HepG2 (cell line): ENCODE measurements at regions not wholly inside any gene's neighbourhood (a gene's known extent, or its start where the extent isn't known, plus 50 kb on each side); places are given as distances from the start of the nearest gene placed in this dataset.

Experiments
- ATAC-seq: fragments of 200-7000 bp; cut with Tn5 transposase; 3 replicates; pipeline ENCODE4 v1.9.1; 2020; ENCODE audit warnings: mild to moderate bottlenecking, moderate library complexity
- BruUV-seq: library from RNA; stranded (reverse); fragments of 400-500 nt; replicated peaks from 2 replicates; lab custom pipeline; 2021; lab: Mats Ljungman, UMichigan
- CTCF ChIA-PET: fragments of 300-600 bp; formaldehyde crosslinking; extraction: SDS; loops from one replicate; lab custom pipeline; 2021; ENCODE audit warnings: low total read pairs, inconsistent platforms, low intra/inter-chr PET ratio; lab: Yijun Ruan, JAX
- POLR2A ChIA-PET: fragments of 350-600 bp; sonication (Branson Sonifier 250); formaldehyde crosslinking; loops from one replicate; lab custom pipeline; 2020; ENCODE audit warnings: antibody characterized with exemption, inconsistent platforms; lab: Yijun Ruan, JAX
- DNase-seq: peaks from one replicate; pipeline ENCODE4 v3.0.0-alpha.2; 2015; ENCODE audit warnings: low spot score
- FAIRE-seq: peaks from 3 replicates; lab custom pipeline; 2011; peaks lifted over from hg19 to GRCh38; lab: Jason Lieb, UNC
- H2AFZ ChIP-seq: one replicate; pipeline ENCODE4 v1.6.1; 2011; ENCODE audit warnings: low read length, inconsistent platforms
- H3K27ac ChIP-seq: fragments of 300-600 bp; 3 replicates; pipeline ENCODE4 v1.8.0; 2011; ENCODE audit warnings: mixed run types, mild to moderate bottlenecking, mixed read lengths, low read length, inconsistent platforms; ENCODE audit not compliant: insufficient read depth; ENCODE audit errors: extremely low read length
- H3K27me3 ChIP-seq, 2 experiments: fragments of 200-600 bp in 1 of 2; 2 replicates in 1 of 2; 3 replicates in 1 of 2; pipeline versions ENCODE4 v1.6.0 to v1.8.0; 2011; ENCODE audit warnings: low read length in 2 of 2, mild to moderate bottlenecking in 2 of 2, moderate library complexity in 2 of 2, inconsistent platforms in 1 of 2; ENCODE audit not compliant: insufficient read depth in 2 of 2, control insufficient read depth in 1 of 2
- H3K36me3 ChIP-seq, 2 experiments: fragments of 200-600 bp in 1 of 2; replicated peaks in 1 of 2; 2 replicates in 1 of 2; 3 replicates in 1 of 2; pipeline versions ENCODE4 v1.5.1 to v1.8.0; 2011; ENCODE audit warnings: low read length in 2 of 2, inconsistent platforms in 1 of 2; ENCODE audit not compliant: insufficient read depth in 2 of 2, control insufficient read depth in 1 of 2
- H3K4me1 ChIP-seq: 2 replicates; pipeline ENCODE4 v1.5.1; 2012; ENCODE audit warnings: low read length, inconsistent platforms; ENCODE audit not compliant: insufficient read depth
- H3K4me2 ChIP-seq: 2 replicates; pipeline ENCODE4 v1.6.0; 2011; ENCODE audit warnings: low read depth, low read length, inconsistent platforms
- H3K4me3 ChIP-seq, 3 experiments: fragments of 200-600 bp in 1 of 3; sonication (generic), shearing (Covaris generic) in 1 of 3; replicated peaks in 1 of 3; 2 replicates each; pipeline ENCODE4 v1.5.1; 2011 to 2016; ENCODE audit warnings: low read length in 3 of 3, inconsistent platforms in 2 of 3, low read depth in 2 of 3, mild to moderate bottlenecking in 2 of 3, control low read depth in 1 of 3, mixed read lengths in 1 of 3; ENCODE audit not compliant: insufficient read depth in 1 of 3
- H3K79me2 ChIP-seq: one replicate; pipeline ENCODE4 v1.6.1; 2011; ENCODE audit warnings: low read length, inconsistent platforms; ENCODE audit not compliant: insufficient read depth
- H3K9ac ChIP-seq: 2 replicates; pipeline ENCODE4 v1.6.0; 2011; ENCODE audit warnings: mild to moderate bottlenecking, low read depth, low read length, inconsistent platforms; ENCODE audit not compliant: insufficient read depth
- H3K9me3 ChIP-seq: 2 replicates; pipeline ENCODE4 v1.5.1; 2012; ENCODE audit warnings: mild to moderate bottlenecking, low read length
- H4K20me1 ChIP-seq: 2 replicates; pipeline ENCODE4 v1.6.0; 2011; ENCODE audit warnings: inconsistent platforms, mild to moderate bottlenecking, low read length, moderate library complexity; ENCODE audit not compliant: insufficient read depth
- KLF13 ChIP-seq: sonication (generic); formaldehyde crosslinking; IDR thresholded peaks from 2 replicates; pipeline ENCODE4 v1.4.0; 2020; ENCODE audit warnings: mild to moderate bottlenecking, missing genetic modification reagents
- NCOR1 ChIP-seq: fragments of 200-600 bp; sonication (generic); IDR thresholded peaks from 2 replicates; pipeline ENCODE4 v1.7.0; 2017; ENCODE audit warnings: antibody characterized with exemption, low read length, borderline replicate concordance
- SP4 ChIP-seq: sonication (generic); formaldehyde crosslinking; IDR thresholded peaks from 2 replicates; pipeline ENCODE4 v1.8.1; 2023; ENCODE audit warnings: mild to moderate bottlenecking, missing genetic modification reagents
- TMF1 ChIP-seq: sonication (generic); formaldehyde crosslinking; IDR thresholded peaks from 2 replicates; pipeline ENCODE4 v1.8.1; 2022; ENCODE audit warnings: low read depth, missing genetic modification reagents
- ZFP90 ChIP-seq: sonication (generic); formaldehyde crosslinking; IDR thresholded peaks from 2 replicates; pipeline ENCODE4 v1.8.0; 2022; ENCODE audit warnings: missing genetic modification reagents, mild to moderate bottlenecking, inconsistent platforms, borderline replicate concordance
- ZNF124 ChIP-seq: sonication (generic); formaldehyde crosslinking; IDR thresholded peaks from 2 replicates; pipeline ENCODE4 v1.4.0; 2020; ENCODE audit warnings: missing genetic modification reagents
- ZNF160 ChIP-seq: sonication (generic); formaldehyde crosslinking; IDR thresholded peaks from 2 replicates; pipeline ENCODE4 v1.8.0; 2022; ENCODE audit warnings: mild to moderate bottlenecking, inconsistent platforms, missing genetic modification reagents
- ZNF205 ChIP-seq: IDR thresholded peaks from 2 replicates; pipeline ENCODE4 v1.6.1; 2018; ENCODE audit warnings: missing biosample characterization, missing genetic modification reagents
- ZNF329 ChIP-seq: sonication (generic); formaldehyde crosslinking; IDR thresholded peaks from 2 replicates; pipeline ENCODE4 v1.9.0; 2021; ENCODE audit warnings: low read depth, mild to moderate bottlenecking, missing genetic modification reagents
- WGBS: methylation state at CpG from one replicate; pipeline ENCODE4 v1.1.6; 2017; ENCODE audit warnings: low lambda C conversion rate; 5-methylcytosine and 5-hydroxymethylcytosine counted together
- in situ Hi-C: cut with HindIII; loops from 2 replicates; pipeline ENCODE4 v1.10.0; 2017; ENCODE audit warnings: low pct_unique_long_range_greater_than_20kb; ENCODE audit not compliant: extremely low pct_ligation_motif_present
- intact Hi-C: fragments of 100-400 bp; cut with micrococcal nuclease; formaldehyde crosslinking; loops from one replicate; pipeline ENCODE4 v1.10.0; 2022; ENCODE audit not compliant: unreplicated experiment
- TF ChIP-seq, protein P1 (sequence below): sonication (generic); formaldehyde crosslinking; IDR thresholded peaks from 2 replicates; pipeline ENCODE4 v1.8.0; 2022; ENCODE audit warnings: mild to moderate bottlenecking, missing genetic modification reagents, moderate library complexity

DNA sequence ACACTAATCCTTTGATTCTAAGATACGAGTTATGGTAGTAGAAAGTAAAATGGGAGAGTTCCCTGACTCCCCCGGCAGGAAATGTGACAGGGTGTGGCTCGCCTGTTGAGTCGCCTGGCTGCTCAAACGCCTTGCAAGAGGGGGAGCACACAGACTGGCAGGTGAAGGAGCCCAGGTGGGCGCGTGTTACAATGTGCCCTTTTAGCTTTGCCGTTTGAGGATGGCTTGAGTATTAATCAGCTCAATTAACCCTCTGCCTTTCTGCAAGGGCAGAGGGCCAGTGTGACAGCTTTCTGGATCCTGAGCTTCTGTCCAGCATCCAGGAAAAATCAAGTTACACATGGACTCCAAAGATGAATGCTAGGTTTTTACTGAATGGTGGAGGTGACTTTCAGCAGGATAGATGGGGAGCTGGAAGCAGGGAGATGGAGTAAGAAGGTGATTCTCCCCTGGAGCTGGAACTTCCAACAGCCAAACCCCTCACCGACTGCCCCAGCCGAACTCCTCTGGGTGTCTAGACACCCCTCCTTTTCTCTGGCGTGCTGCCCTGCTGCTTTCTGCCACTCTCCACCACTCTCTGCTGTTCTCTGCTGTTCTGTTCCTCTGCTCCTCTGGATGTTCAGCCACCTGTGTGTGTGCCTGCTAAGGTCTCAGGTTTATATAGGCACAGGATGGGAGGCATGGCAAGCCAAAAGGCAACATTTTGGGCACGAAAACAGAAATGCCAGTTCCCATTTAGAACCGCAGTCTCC lies 548.8 kb upstream of the KCND2 start:
- H3K79me2 ChIP-seq: no peaks in the 10 kb centered on the region
- no peak overlapping the region for H3K4me2 ChIP-seq
- H4K20me1 ChIP-seq: no peaks in the 10 kb centered on the region
- POLR2A ChIA-PET: no interaction called here
- DNase-seq (no peak), FAIRE-seq (no peak), ATAC-seq (no peak)
- in situ Hi-C loops (no loop called here), intact Hi-C loops (no loop called here)
- no peaks in the 10 kb centered on the region for H3K4me1 ChIP-seq
- no peaks in the 10 kb centered on the region for H3K27me3 ChIP-seq
- BruUV-seq: no TSS peak
- H3K27ac ChIP-seq: no peak overlapping the region
- no peaks in the 10 kb centered on the region for H3K36me3 ChIP-seq
- CTCF ChIA-PET: no interaction called here
- H3K9me3 ChIP-seq: no peaks in the 10 kb centered on the region
- no peak overlapping the region for H3K4me3 ChIP-seq
- H2AFZ ChIP-seq: no peak overlapping the region
- 30% methylated on average over 13 of the region's 13 CpGs for WGBS
- no peak for TF ChIP-seq ZNF124 (CRISPR knock-in tag)
- TF ChIP-seq KLF13 (CRISPR knock-in tag): no peak
- no peak for TF ChIP-seq TMF1
- no peak for TF ChIP-seq SP4 (CRISPR knock-in tag)
- TF ChIP-seq ZNF205 (CRISPR knock-in tag): no peak
- TF ChIP-seq, protein P1, sequence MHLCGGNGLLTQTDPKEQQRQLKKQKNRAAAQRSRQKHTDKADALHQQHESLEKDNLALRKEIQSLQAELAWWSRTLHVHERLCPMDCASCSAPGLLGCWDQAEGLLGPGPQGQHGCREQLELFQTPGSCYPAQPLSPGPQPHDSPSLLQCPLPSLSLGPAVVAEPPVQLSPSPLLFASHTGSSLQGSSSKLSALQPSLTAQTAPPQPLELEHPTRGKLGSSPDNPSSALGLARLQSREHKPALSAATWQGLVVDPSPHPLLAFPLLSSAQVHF (CRISPR knock-in tag): no peak
- no peak for TF ChIP-seq NCOR1
- TF ChIP-seq ZFP90 (CRISPR knock-in tag): no peak
- no peak for TF ChIP-seq ZNF160 (CRISPR knock-in tag)
- TF ChIP-seq ZNF329 (CRISPR knock-in tag): no peak
- no peak overlapping the region for H3K9ac ChIP-seq
